Gastroesophageal sphincter (tissue), 3 donors: ENCODE measurements at regions not wholly inside any gene's neighbourhood (a gene's known extent, or its start where the extent isn't known, plus 50 kb on each side); places are given as distances from the start of the nearest gene placed in this dataset.

ENCODE experiments used
- CTCF ChIP-seq, 4 experiments: fragments of 200-600 bp in 2 of 4; fragments of 450-650 bp in 2 of 4; sonication (generic) in 1 of 4; IDR thresholded peaks; one replicate each; pipeline ENCODE4 v1.5.1; 2017 to 2019; ENCODE audit warnings: antibody characterized with exemption in 4 of 4, mild to moderate bottlenecking in 2 of 4, moderate library complexity in 2 of 4
- EP300 ChIP-seq: sonication (generic); formaldehyde crosslinking; IDR thresholded peaks from one replicate; pipeline ENCODE4 v1.6.1; 2017; ENCODE audit warnings: antibody characterized with exemption, mild to moderate bottlenecking
- POLR2AphosphoS5 ChIP-seq: sonication (generic); formaldehyde crosslinking; IDR thresholded peaks from one replicate; pipeline ENCODE4 v1.6.1; 2017; ENCODE audit warnings: antibody characterized with exemption

GRCh38 chr1:177360791-177361190 lies 190.0 kb downstream of the BRINP2 start:
- TF ChIP-seq CTCF (IDR thresholded peaks at IDR 0.05): no peak
- no peak for TF ChIP-seq POLR2AphosphoS5
- no peak for TF ChIP-seq EP300
